ENCODE measurements at regions not wholly inside any gene's neighbourhood (a gene's known extent, or its start where the extent isn't known, plus 50 kb on each side); places are given as distances from the start of the nearest gene placed in this dataset.
"Not testable (repeated sequence)": the region's sequence is repeated elsewhere in the genome, so short reads cannot be mapped to it uniquely, and the experiment has no call there.

GRCh38 chr7:54201501-54201900, 340.7 kb upstream of the VSTM2A start:
- no peaks in the 10 kb centered on the region for H3K4me1 ChIP-seq (ENCODE audit: insufficient read depth, insufficient read length)
- no peaks in the 10 kb centered on the region for H3K27me3 ChIP-seq (ENCODE audit: insufficient read depth, insufficient read length)
- no peak overlapping the region for H3K4me3 ChIP-seq (ENCODE audit: insufficient read length, low read depth)
- TF ChIP-seq SUZ12 (IDR thresholded peaks at IDR 0.05; ENCODE audit: extremely low read depth, insufficient read depth, insufficient read length) (no peak), YY1 (IDR thresholded peaks at IDR 0.05; ENCODE audit: insufficient read depth, insufficient read length) (no peak), ZNF274 (IDR thresholded peaks at IDR 0.05; ENCODE audit: low read depth, low read length) (no peak)
- H3K9ac ChIP-seq (ENCODE audit: insufficient read length, low read depth): no peak overlapping the region
- no peak for DNase-seq (ENCODE audit: low read depth, low spot score)
- peaks cover 16% of the 10 kb centered on the region for H3K9me3 ChIP-seq (ENCODE audit: insufficient read depth, low read length)
- H3K36me3 ChIP-seq (ENCODE audit: insufficient read depth, insufficient read length, low read length): no peaks in the 10 kb centered on the region

GRCh38 chr7:54215424-54215823, 326.8 kb upstream of the VSTM2A start:
- peaks cover 34% of the 10 kb centered on the region for H3K9me3 ChIP-seq (ENCODE audit: insufficient read depth, low read length)
- H3K36me3 ChIP-seq (ENCODE audit: insufficient read depth, insufficient read length, low read length): no peaks in the 10 kb centered on the region
- TF ChIP-seq ZNF274 (IDR thresholded peaks at IDR 0.05; ENCODE audit: low read depth, low read length) (no peak), SUZ12 (IDR thresholded peaks at IDR 0.05; ENCODE audit: extremely low read depth, insufficient read depth, insufficient read length) (no peak), YY1 (IDR thresholded peaks at IDR 0.05; ENCODE audit: insufficient read depth, insufficient read length) (no peak)
- no peak overlapping the region for H3K4me3 ChIP-seq (ENCODE audit: insufficient read length, low read depth)
- no peak for DNase-seq (ENCODE audit: low read depth, low spot score)
- no peaks in the 10 kb centered on the region for H3K27me3 ChIP-seq (ENCODE audit: insufficient read depth, insufficient read length)
- H3K9ac ChIP-seq (ENCODE audit: insufficient read length, low read depth): no peak overlapping the region
- H3K4me1 ChIP-seq (ENCODE audit: insufficient read depth, insufficient read length): no peaks in the 10 kb centered on the region

GRCh38 chr7:54226030-54226429, 316.1 kb upstream of the VSTM2A start:
- not testable (repeated sequence) for H3K4me3 ChIP-seq (ENCODE audit: insufficient read length, low read depth); H3K4me1 ChIP-seq (ENCODE audit: insufficient read depth, insufficient read length); H3K9me3 ChIP-seq (ENCODE audit: insufficient read depth, low read length); DNase-seq (ENCODE audit: low read depth, low spot score); H3K9ac ChIP-seq (ENCODE audit: insufficient read length, low read depth); H3K27me3 ChIP-seq (ENCODE audit: insufficient read depth, insufficient read length); H3K36me3 ChIP-seq (ENCODE audit: insufficient read depth, insufficient read length, low read length)

GRCh38 chr7:54242776-54243175, 299.4 kb upstream of the VSTM2A start:
- H3K27me3 ChIP-seq (ENCODE audit: insufficient read depth, insufficient read length): no peaks in the 10 kb centered on the region
- H3K4me3 ChIP-seq (ENCODE audit: insufficient read length, low read depth): no peak overlapping the region
- TF ChIP-seq SUZ12 (IDR thresholded peaks at IDR 0.05; ENCODE audit: extremely low read depth, insufficient read depth, insufficient read length): no peak
- no peak for TF ChIP-seq ZNF274 (IDR thresholded peaks at IDR 0.05; ENCODE audit: low read depth, low read length)
- TF ChIP-seq YY1 (IDR thresholded peaks at IDR 0.05; ENCODE audit: insufficient read depth, insufficient read length): no peak
- no peak overlapping the region for H3K9ac ChIP-seq (ENCODE audit: insufficient read length, low read depth)
- no peaks in the 10 kb centered on the region for H3K9me3 ChIP-seq (ENCODE audit: insufficient read depth, low read length)
- no peaks in the 10 kb centered on the region for H3K4me1 ChIP-seq (ENCODE audit: insufficient read depth, insufficient read length)
- DNase-seq (ENCODE audit: low read depth, low spot score): no peak
- no peaks in the 10 kb centered on the region for H3K36me3 ChIP-seq (ENCODE audit: insufficient read depth, insufficient read length, low read length)

DNA sequence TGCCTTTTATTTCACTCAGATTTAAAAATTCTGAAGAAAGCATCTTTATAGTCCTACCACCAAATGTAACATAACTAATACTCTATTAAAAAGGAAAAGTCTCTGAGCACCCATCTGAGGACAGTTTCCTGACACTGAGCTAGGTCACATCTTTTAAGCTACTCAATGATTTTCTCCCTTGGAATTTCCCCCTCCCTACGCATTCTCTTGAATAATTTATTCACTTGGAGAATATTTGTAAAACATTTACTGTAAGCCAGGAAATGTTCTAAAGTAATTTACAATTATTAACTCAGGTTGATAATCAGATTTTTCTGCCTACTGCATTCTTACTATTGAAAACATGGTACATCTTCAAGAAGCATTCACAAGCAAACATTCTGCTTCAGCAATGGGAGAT, 297.2 kb upstream of the VSTM2A start:
- H3K9me3 ChIP-seq (ENCODE audit: insufficient read depth, low read length): no peaks in the 10 kb centered on the region
- no peaks in the 10 kb centered on the region for H3K27me3 ChIP-seq (ENCODE audit: insufficient read depth, insufficient read length)
- no peak for TF ChIP-seq YY1 (IDR thresholded peaks at IDR 0.05; ENCODE audit: insufficient read depth, insufficient read length)
- H3K4me3 ChIP-seq (ENCODE audit: insufficient read length, low read depth): no peak overlapping the region
- H3K9ac ChIP-seq (ENCODE audit: insufficient read length, low read depth): no peak overlapping the region
- H3K36me3 ChIP-seq (ENCODE audit: insufficient read depth, insufficient read length, low read length): no peaks in the 10 kb centered on the region
- H3K4me1 ChIP-seq (ENCODE audit: insufficient read depth, insufficient read length): no peaks in the 10 kb centered on the region
- no peak for DNase-seq (ENCODE audit: low read depth, low spot score)

DNA sequence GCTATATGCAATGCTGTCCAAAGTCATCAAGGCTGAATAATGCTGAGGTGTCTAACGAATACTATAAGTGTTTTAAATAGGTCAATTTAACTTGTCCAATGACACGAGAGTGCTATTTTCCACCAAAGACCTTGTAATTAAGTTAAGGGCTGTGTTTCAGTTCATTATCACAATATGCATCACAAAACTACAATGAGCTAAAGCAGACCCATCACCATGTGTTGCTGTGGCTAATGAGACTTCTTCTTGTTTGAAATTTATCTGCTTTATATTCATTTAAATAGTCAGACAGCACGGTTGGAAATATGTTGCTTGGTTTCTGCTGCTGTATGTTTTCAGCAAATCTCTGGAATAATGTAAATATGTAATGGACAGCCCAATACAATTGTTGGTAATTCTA, 292.5 kb upstream of the VSTM2A start:
- TF ChIP-seq SUZ12 (IDR thresholded peaks at IDR 0.05; ENCODE audit: extremely low read depth, insufficient read depth, insufficient read length): no peak
- TF ChIP-seq YY1 (IDR thresholded peaks at IDR 0.05; ENCODE audit: insufficient read depth, insufficient read length): no peak
- no peak for TF ChIP-seq ZNF274 (IDR thresholded peaks at IDR 0.05; ENCODE audit: low read depth, low read length)
- H3K36me3 ChIP-seq (ENCODE audit: insufficient read depth, insufficient read length, low read length): no peaks in the 10 kb centered on the region
- no peaks in the 10 kb centered on the region for H3K9me3 ChIP-seq (ENCODE audit: insufficient read depth, low read length)
- H3K9ac ChIP-seq (ENCODE audit: insufficient read length, low read depth): no peak overlapping the region
- no peak for DNase-seq (ENCODE audit: low read depth, low spot score)
- no peak overlapping the region for H3K4me3 ChIP-seq (ENCODE audit: insufficient read length, low read depth)
- H3K27me3 ChIP-seq (ENCODE audit: insufficient read depth, insufficient read length): no peaks in the 10 kb centered on the region
- H3K4me1 ChIP-seq (ENCODE audit: insufficient read depth, insufficient read length): no peaks in the 10 kb centered on the region

GRCh38 chr7:54252256-54253035, 289.7 kb upstream of the VSTM2A start:
- Histone ChIP-seq H3K36me3 (ENCODE audit: insufficient read depth, insufficient read length, low read length) (no peaks in the 10 kb centered on the region), H3K4me3 (ENCODE audit: insufficient read length, low read depth) (no peak overlapping the region), H3K9me3 (ENCODE audit: insufficient read depth, low read length) (no peaks in the 10 kb centered on the region), H3K27me3 (ENCODE audit: insufficient read depth, insufficient read length) (no peaks in the 10 kb centered on the region), H3K4me1 (ENCODE audit: insufficient read depth, insufficient read length) (no peaks in the 10 kb centered on the region), H3K9ac (ENCODE audit: insufficient read length, low read depth) (no peak overlapping the region)
- no peak for TF ChIP-seq YY1 (IDR thresholded peaks at IDR 0.05; ENCODE audit: insufficient read depth, insufficient read length)
- no peak for TF ChIP-seq SUZ12 (IDR thresholded peaks at IDR 0.05; ENCODE audit: extremely low read depth, insufficient read depth, insufficient read length)
- TF ChIP-seq ZNF274 (IDR thresholded peaks at IDR 0.05; ENCODE audit: low read depth, low read length): no peak
- no peak for DNase-seq (ENCODE audit: low read depth, low spot score)

GRCh38 chr7:54253036-54253373, 289.2 kb upstream of the VSTM2A start:
- no peaks in the 10 kb centered on the region for H3K9me3 ChIP-seq (ENCODE audit: insufficient read depth, low read length)
- H3K27me3 ChIP-seq (ENCODE audit: insufficient read depth, insufficient read length): no peaks in the 10 kb centered on the region
- TF ChIP-seq YY1 (IDR thresholded peaks at IDR 0.05; ENCODE audit: insufficient read depth, insufficient read length) (no peak), SUZ12 (IDR thresholded peaks at IDR 0.05; ENCODE audit: extremely low read depth, insufficient read depth, insufficient read length) (no peak), ZNF274 (IDR thresholded peaks at IDR 0.05; ENCODE audit: low read depth, low read length) (no peak)
- no peaks in the 10 kb centered on the region for H3K36me3 ChIP-seq (ENCODE audit: insufficient read depth, insufficient read length, low read length)
- no peaks in the 10 kb centered on the region for H3K4me1 ChIP-seq (ENCODE audit: insufficient read depth, insufficient read length)
- no peak overlapping the region for H3K9ac ChIP-seq (ENCODE audit: insufficient read length, low read depth)
- no peak for DNase-seq (ENCODE audit: low read depth, low spot score)
- no peak overlapping the region for H3K4me3 ChIP-seq (ENCODE audit: insufficient read length, low read depth)

Measured in NT2/D1 (cell line).